Heart right ventricle (tissue), 16 donors: ENCODE measurements at regions not wholly inside any gene's neighbourhood (a gene's known extent, or its start where the extent isn't known, plus 50 kb on each side); places are given as distances from the start of the nearest gene placed in this dataset.
A peak's percentile ranks its signal among the peaks of the same experiment; 100 is the strongest.

Experiments used
- ATAC-seq, 8 donors: fragments of 200-7000 bp; cut with Tn5 transposase; one replicate each; pipeline ENCODE4 v1.9.1; 2020; ENCODE audit warnings: mild to moderate bottlenecking in 8 of 8, moderate library complexity in 8 of 8, moderate number of reproducible peaks in 1 of 8
- DNase-seq, 2 donors: peaks; one replicate each; pipeline ENCODE4 v3.0.0-alpha.2; 2020
- H3K27ac ChIP-seq, 10 donors: fragments of 200-600 bp; sonication (generic) in 2 of 10; one replicate each; pipeline versions ENCODE4 v1.5.0 to v1.8.0; 2020 to 2022; ENCODE audit warnings: mild to moderate bottlenecking in 3 of 10
- H3K27me3 ChIP-seq, 7 donors: fragments of 200-600 bp; one replicate each; pipeline ENCODE4 v1.8.0; 2021 to 2022; ENCODE audit warnings: mild to moderate bottlenecking in 2 of 7
- H3K36me3 ChIP-seq, 9 donors: fragments of 200-600 bp; sonication (generic) in 1 of 9; one replicate each; pipeline versions ENCODE4 v1.5.0 to v1.8.0; 2020 to 2022; ENCODE audit warnings: mild to moderate bottlenecking in 2 of 9
- H3K4me1 ChIP-seq, 9 donors: fragments of 200-600 bp; sonication (generic) in 1 of 9; one replicate each; pipeline versions ENCODE4 v1.5.0 to v1.8.0; 2020 to 2022; ENCODE audit warnings: mild to moderate bottlenecking in 4 of 9
- H3K4me3 ChIP-seq, 10 donors: fragments of 200-600 bp; sonication (generic) in 2 of 10; one replicate each; pipeline versions ENCODE4 v1.5.0 to v1.8.0; 2020 to 2022; ENCODE audit warnings: mild to moderate bottlenecking in 7 of 10, moderate library complexity in 2 of 10
- H3K9me3 ChIP-seq, 11 donors: fragments of 200-600 bp in 10 of 11; sonication (generic) in 2 of 11; one replicate each; pipeline versions ENCODE4 v1.5.0 to v1.8.0; 2013 to 2022; ENCODE audit warnings: mild to moderate bottlenecking in 2 of 11, control low read depth in 1 of 11, moderate library complexity in 1 of 11
- WGBS, 2 donors: extraction: QIAGEN DNeasy Blood & Tissue Kit; methylation state at CpG; one replicate each; pipeline ENCODE4 v1.1.7; 2013; ENCODE audit warnings: inconsistent platforms in 1 of 2; 5-methylcytosine and 5-hydroxymethylcytosine counted together
- intact Hi-C, 10 donors: fragments of 100-400 bp; cut with DNase I; formaldehyde crosslinking; loops; one replicate each; pipeline versions ENCODE4 v1.11.1 to v1.14.2; 2022
- TF ChIP-seq, protein P1 (sequence below), 9 donors: fragments of 200-600 bp; sonication (generic) in 2 of 9; IDR thresholded peaks; one replicate each; pipeline versions ENCODE4 v1.5.0 to v1.8.0; 2021 to 2022; ENCODE audit warnings: antibody characterized with exemption in 9 of 9, mild to moderate bottlenecking in 5 of 9, moderate library complexity in 1 of 9
- donor health status: Arrhythmogenic right ventricular cardiomyopathy.
- donor health status: ischemic (EF 13 %, LVEDD 7.1; RV severe dilation, severe dysfunction).
- donor health status: healthy with polysubstance abuse.
- donor health status: DM: no; HTN: yes; CAD: no.
- donor health status: DM: no; HTN: no; CAD: no.
- donor health status: ischemic (EF 25% LVEDD 6.9; RV normal size, moderate dysfunction).
- donor health status: ischemic (EF 25% LVEDD 5.7; RV mildly dilated, moderate dysfunction).
- donor health status: healthy.
- donor health status: DM: yes; HTN: yes; CAD: no.
- donor health status: Ischemic cardiomyopathy.
- donor health status: ischemic (EF 35%, LVEDD 5.7; RV mildly dilated, moderate dysfunction).
- donor health status: nonischemic (EF 11% LVEDD 7.7; RV severe dilation, severe dysfunction).
- donor health status: DM: yes; HTN: yes; CAD: no.
- donor health status: PGD.
- donor health status: ischemic (EF 29% LVEDD 5.4; RV normal size, mild dysfunction).
- donor health status: nonischemic (EF 23%, LVEDD 6.1; RV moderate dilation, normal function).

GRCh38 chr2:239523954-239524330, 123.1 kb upstream of the HDAC4 start:
- Histone ChIP-seq H3K4me1 (peaks cover 0 to 9% (median 4%) of the 10 kb centered on the region in 9 donors), H3K27me3 (peaks cover 0 to 5% (median 0%) of the 10 kb centered on the region in 7 donors), H3K4me3 (no peak overlapping the region), H3K27ac (no peak overlapping the region), H3K36me3 (no peaks in the 10 kb centered on the region), H3K9me3 (no peaks in the 10 kb centered on the region)
- TF ChIP-seq, protein P1, sequence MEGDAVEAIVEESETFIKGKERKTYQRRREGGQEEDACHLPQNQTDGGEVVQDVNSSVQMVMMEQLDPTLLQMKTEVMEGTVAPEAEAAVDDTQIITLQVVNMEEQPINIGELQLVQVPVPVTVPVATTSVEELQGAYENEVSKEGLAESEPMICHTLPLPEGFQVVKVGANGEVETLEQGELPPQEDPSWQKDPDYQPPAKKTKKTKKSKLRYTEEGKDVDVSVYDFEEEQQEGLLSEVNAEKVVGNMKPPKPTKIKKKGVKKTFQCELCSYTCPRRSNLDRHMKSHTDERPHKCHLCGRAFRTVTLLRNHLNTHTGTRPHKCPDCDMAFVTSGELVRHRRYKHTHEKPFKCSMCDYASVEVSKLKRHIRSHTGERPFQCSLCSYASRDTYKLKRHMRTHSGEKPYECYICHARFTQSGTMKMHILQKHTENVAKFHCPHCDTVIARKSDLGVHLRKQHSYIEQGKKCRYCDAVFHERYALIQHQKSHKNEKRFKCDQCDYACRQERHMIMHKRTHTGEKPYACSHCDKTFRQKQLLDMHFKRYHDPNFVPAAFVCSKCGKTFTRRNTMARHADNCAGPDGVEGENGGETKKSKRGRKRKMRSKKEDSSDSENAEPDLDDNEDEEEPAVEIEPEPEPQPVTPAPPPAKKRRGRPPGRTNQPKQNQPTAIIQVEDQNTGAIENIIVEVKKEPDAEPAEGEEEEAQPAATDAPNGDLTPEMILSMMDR (IDR thresholded peaks at IDR 0.05), result no peak
- intact Hi-C loops, result no loop called here
- no peak for DNase-seq
- 45 to 58% methylated on average over 2 of the region's 2 CpGs for WGBS, 2 donors
- ATAC-seq, result no peak

DNA sequence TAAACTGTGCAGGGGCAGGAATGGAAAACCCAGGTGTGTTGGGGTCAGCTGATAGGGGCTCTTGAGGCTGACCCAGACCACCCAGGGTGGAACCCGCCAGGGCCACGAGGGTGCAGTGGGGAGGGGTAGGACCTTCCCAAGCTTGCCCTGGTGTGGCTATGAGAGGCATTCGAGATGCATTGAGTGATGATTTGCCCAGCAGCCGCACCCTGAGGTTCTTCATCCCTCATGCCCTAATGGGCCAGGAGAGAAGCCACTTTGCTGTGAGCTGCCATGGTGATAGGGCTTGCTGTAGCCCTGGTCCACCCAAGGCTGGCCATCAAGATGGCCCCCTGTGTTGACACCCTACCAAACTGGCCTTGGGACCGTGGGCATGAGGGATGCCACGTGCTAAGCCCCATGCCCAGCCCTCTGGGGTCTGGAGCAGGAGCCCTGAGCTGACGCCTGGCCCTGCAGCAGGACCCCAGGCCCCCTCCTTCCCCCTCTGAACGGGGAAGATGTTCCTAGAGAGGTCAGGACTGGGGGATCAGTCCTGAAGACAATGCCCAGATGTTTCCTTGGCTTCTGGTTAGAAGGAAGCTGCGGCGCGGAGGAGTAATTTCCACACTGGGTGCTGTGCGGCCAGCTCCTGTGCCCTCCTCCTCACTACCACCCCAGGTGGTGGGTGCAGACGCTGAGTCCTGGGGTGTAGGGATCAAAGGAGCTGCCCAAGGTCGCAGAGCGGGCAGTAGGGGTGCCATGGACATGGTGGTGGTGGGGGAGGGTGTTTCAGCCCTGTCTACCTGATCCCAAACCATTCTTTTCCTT, 122.5 kb upstream of the HDAC4 start:
- H3K9me3 ChIP-seq, result no peaks in the 10 kb centered on the region
- H3K4me3 ChIP-seq, result no peak overlapping the region
- intact Hi-C loops, result no loop called here
- no peak for ATAC-seq
- H3K4me1 ChIP-seq, result peaks cover 0 to 11% (median 4%) of the 10 kb centered on the region in 9 donors
- no peak overlapping the region for H3K27ac ChIP-seq
- WGBS, 2 donors, result 62 to 71% methylated on average over 15 of the region's 15 CpGs
- no peak for DNase-seq
- peaks cover 0 to 5% (median 0%) of the 10 kb centered on the region in 7 donors for H3K27me3 ChIP-seq
- TF ChIP-seq, protein P1 (IDR thresholded peaks at IDR 0.05), result no peak
- no peaks in the 10 kb centered on the region for H3K36me3 ChIP-seq

DNA sequence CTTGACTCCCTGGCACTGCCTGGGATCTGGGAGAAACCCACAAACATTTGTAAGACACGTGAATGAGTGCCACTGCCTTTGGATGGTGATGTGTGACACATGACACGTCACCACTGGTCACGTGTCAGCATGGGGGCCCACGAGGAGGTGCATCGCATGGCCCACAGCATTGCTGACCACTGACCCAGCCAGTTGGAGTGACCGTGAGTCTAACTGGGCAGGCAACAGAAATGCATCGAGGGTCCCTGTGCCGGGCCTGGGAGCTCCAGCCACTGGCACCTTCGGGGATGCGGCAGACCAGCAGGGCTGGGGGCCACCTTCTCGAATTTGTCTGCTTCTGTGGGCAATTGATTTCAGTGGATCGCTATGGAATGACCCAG, 121.9 kb upstream of the HDAC4 start:
- H3K27ac ChIP-seq, result no peak overlapping the region
- H3K9me3 ChIP-seq, result no peaks in the 10 kb centered on the region
- no peaks in the 10 kb centered on the region for H3K36me3 ChIP-seq
- DNase-seq, result no peak
- TF ChIP-seq, protein P1 (IDR thresholded peaks at IDR 0.05), result no peak
- H3K4me3 ChIP-seq, result no peak overlapping the region
- 84 to 85% methylated on average over 12 of the region's 12 CpGs for WGBS, 2 donors
- H3K4me1 ChIP-seq, result peaks cover 0 to 11% (median 4%) of the 10 kb centered on the region in 9 donors
- ATAC-seq, result no peak
- intact Hi-C loops, result no loop called here
- H3K27me3 ChIP-seq, result peaks cover 0 to 5% (median 0%) of the 10 kb centered on the region in 7 donors

DNA sequence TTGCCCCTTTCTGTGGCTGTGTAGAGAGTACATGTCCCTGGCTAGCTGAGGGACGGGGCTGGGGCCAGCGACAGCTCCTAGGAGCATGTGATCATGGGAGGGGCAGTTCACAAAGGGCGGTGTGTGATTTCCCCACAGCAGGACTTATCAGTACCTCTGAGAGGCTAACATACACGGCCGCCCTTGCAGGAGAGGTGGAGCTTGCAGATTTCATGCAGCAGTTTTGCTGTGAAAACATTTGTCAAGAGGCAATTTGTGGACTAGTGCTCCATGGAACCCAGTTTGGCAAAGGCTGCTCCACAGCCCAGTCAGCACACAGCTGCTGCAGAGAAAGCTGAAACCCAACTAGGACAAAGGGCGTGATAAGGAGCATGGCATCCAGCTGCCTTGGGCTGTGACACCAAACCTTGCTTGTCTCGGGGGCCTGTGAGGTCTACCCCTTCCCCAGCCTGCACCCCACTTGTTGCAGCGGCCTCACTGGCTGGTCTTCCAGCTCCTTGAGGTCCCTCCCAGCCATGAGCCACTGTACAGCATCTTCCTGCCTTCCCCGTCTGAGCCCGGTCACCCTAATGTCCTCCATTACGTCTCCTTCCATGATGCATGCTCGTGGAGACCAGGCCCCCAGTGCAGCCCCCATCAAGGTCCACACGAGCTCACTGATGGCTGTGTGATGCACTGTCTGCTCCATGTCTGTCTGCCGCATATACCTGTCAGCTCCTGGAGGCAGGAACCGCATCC, 121.4 kb upstream of the HDAC4 start:
- H3K27me3 ChIP-seq, result peaks cover 0 to 5% (median 0%) of the 10 kb centered on the region in 7 donors
- ATAC-seq (peak; percentile 39 to 87 (median 69)), DNase-seq (peak; percentile 20 to 30)
- no peaks in the 10 kb centered on the region for H3K9me3 ChIP-seq
- no peak overlapping the region for H3K4me3 ChIP-seq
- TF ChIP-seq, protein P1 (IDR thresholded peaks at IDR 0.05), result no peak
- H3K27ac ChIP-seq, result peak overlapping the region in 1 of 10 donors; percentile 6
- H3K4me1 ChIP-seq, result peaks cover 0 to 11% (median 4%) of the 10 kb centered on the region in 9 donors
- WGBS, 2 donors, result 59 to 70% methylated on average over 15 of the region's 15 CpGs
- intact Hi-C loops, result no loop called here
- no peaks in the 10 kb centered on the region for H3K36me3 ChIP-seq
